GM23248 (cell line): ENCODE measurements at regions not wholly inside any gene's neighbourhood (a gene's known extent, or its start where the extent isn't known, plus 50 kb on each side); places are given as distances from the start of the nearest gene placed in this dataset.

Experiments used
- DNase-seq: peaks from one replicate; pipeline ENCODE4 v3.0.0-alpha.2; 2015
- H2AFZ ChIP-seq: fragments of 200-600 bp; sonication (generic); 2 replicates; pipeline ENCODE4 v1.6.1; 2016; ENCODE audit warnings: antibody characterized with exemption
- H3F3A ChIP-seq: fragments of 200-600 bp; sonication (generic); 2 replicates; pipeline ENCODE4 v1.6.1; 2016; ENCODE audit warnings: mild to moderate bottlenecking, antibody characterized with exemption, mixed run types; ENCODE audit not compliant: insufficient read depth
- H3K27ac ChIP-seq: fragments of 200-600 bp; sonication (generic); 2 replicates; pipeline ENCODE4 v1.5.1; 2016; ENCODE audit warnings: mild to moderate bottlenecking
- H3K27me3 ChIP-seq: fragments of 200-600 bp; sonication (generic); replicated peaks from 2 replicates; pipeline ENCODE4 v1.6.1; 2016; ENCODE audit warnings: mild to moderate bottlenecking; ENCODE audit not compliant: insufficient read depth
- H3K36me3 ChIP-seq: fragments of 200-600 bp; sonication (generic); 2 replicates; pipeline ENCODE4 v1.6.1; 2016; ENCODE audit warnings: low read depth, mild to moderate bottlenecking
- H3K4me1 ChIP-seq: fragments of 200-600 bp; sonication (generic); 2 replicates; pipeline ENCODE4 v1.6.1; 2016; ENCODE audit warnings: mild to moderate bottlenecking; ENCODE audit not compliant: insufficient read depth
- H3K4me2 ChIP-seq: fragments of 200-600 bp; sonication (generic); one replicate; pipeline ENCODE4 v1.6.1; 2016; ENCODE audit warnings: mild to moderate bottlenecking; ENCODE audit not compliant: unreplicated experiment
- H3K4me3 ChIP-seq: fragments of 200-600 bp; sonication (generic); 2 replicates; pipeline ENCODE4 v1.5.1; 2016; ENCODE audit warnings: mild to moderate bottlenecking
- H3K79me2 ChIP-seq: fragments of 200-600 bp; sonication (generic); 2 replicates; pipeline ENCODE4 v1.6.1; 2016; ENCODE audit warnings: mild to moderate bottlenecking; ENCODE audit not compliant: insufficient read depth
- H3K9ac ChIP-seq: fragments of 200-600 bp; sonication (generic); 2 replicates; pipeline ENCODE4 v1.6.1; 2016; ENCODE audit warnings: mild to moderate bottlenecking
- H3K9me2 ChIP-seq: fragments of 200-600 bp; sonication (generic); 2 replicates; pipeline ENCODE4 v1.6.1; 2016; ENCODE audit warnings: mixed run types, mild to moderate bottlenecking, moderate library complexity; ENCODE audit not compliant: insufficient read depth
- H3K9me3 ChIP-seq: fragments of 200-600 bp; sonication (generic); one replicate; pipeline ENCODE4 v1.6.1; 2017; ENCODE audit warnings: low read depth
- H4K20me1 ChIP-seq: fragments of 200-600 bp; sonication (generic); 2 replicates; pipeline ENCODE4 v1.6.0; 2016; ENCODE audit not compliant: insufficient read depth
- EZH2 ChIP-seq: fragments of 200-600 bp; sonication (generic); IDR thresholded peaks from 2 replicates; pipeline ENCODE4 v1.6.1; 2018; ENCODE audit warnings: antibody characterized with exemption, mild to moderate bottlenecking; ENCODE audit not compliant: insufficient read depth, poor library complexity, severe bottlenecking
- EZH2phosphoT487 ChIP-seq: fragments of 200-600 bp; sonication (generic); IDR thresholded peaks from 2 replicates; pipeline ENCODE4 v1.6.1; 2018; ENCODE audit warnings: antibody characterized with exemption, moderate library complexity, mild to moderate bottlenecking, low read depth; ENCODE audit not compliant: insufficient read depth
- WGBS, 2 experiments: methylation state at CpG; one replicate each; pipeline ENCODE4 v1.1.6; 2015 to 2017; ENCODE audit warnings: low lambda C conversion rate in 2 of 2, low coverage in 1 of 2; ENCODE audit errors: missing lambda C conversion rate in 2 of 2; 5-methylcytosine and 5-hydroxymethylcytosine counted together
- in situ Hi-C: fragments of 300-500 bp; cut with MboI; formaldehyde crosslinking; loops from 2 replicates; pipeline ENCODE4 v1.15.0; 2020

DNA sequence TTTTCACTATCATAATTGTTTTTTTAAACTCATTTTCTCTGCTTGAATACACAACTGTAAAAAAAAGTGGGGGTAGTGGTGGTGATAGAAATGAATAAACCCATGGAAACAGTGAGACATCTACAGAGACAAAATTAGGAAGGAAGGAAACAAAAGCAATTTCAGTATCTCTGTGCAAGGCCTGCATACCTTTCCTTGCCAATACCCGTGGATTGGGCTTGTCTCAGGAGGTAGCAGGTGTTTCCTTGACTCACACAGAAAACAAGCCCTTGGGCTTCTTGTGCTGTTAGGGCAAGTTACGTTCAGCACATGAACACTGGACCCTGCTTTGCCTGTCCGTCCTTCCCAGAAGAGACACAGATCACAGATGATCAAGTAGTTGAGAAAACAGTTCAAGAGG, 372.2 kb downstream of the ZSWIM6 start:
- H3K9me3 ChIP-seq = no peaks in the 10 kb centered on the region
- 23 to 27% methylated on average over 3 of the region's 3 CpGs for WGBS, 2 experiments
- no peak overlapping the region for H3K4me2 ChIP-seq
- no peak overlapping the region for H3K9ac ChIP-seq
- H4K20me1 ChIP-seq = no peaks in the 10 kb centered on the region
- no peaks in the 10 kb centered on the region for H3K4me1 ChIP-seq
- H3K27me3 ChIP-seq = peaks cover 20% of the 10 kb centered on the region; the same call in 1 of the 2 replicates
- no peaks in the 10 kb centered on the region for H3K9me2 ChIP-seq
- in situ Hi-C loops = no loop called here
- no peak overlapping the region for H2AFZ ChIP-seq
- no peak for DNase-seq
- H3K27ac ChIP-seq = no peak overlapping the region
- no peaks in the 10 kb centered on the region for H3K79me2 ChIP-seq
- H3K4me3 ChIP-seq = no peak overlapping the region
- no peak for TF ChIP-seq EZH2phosphoT487
- no peak for TF ChIP-seq EZH2
- H3K36me3 ChIP-seq = no peaks in the 10 kb centered on the region
- no peaks in the 10 kb centered on the region for H3F3A ChIP-seq

DNA sequence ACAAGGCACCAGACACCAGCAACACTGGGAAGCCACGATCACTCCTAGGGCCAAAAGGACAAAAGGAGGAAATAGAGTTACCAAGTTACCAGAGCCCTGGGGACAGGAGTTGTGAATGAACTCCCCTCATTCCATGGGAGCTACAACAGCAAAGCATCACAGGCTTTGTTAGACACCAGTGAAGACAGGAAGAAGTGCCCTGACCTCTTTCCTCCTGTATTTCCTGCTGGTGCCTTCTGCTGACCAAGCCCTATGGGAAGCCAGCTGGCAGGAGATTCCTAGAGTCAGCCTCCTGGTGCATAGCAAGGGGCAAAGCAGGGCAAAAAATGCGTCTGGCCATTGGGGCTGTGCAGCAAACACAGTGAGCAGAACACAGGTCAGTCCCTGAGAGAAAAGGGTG, 374.7 kb downstream of the ZSWIM6 start:
- Histone ChIP-seq H2AFZ (no peak overlapping the region), H3K4me2 (no peak overlapping the region), H3K4me3 (no peak overlapping the region), H3K27ac (no peak overlapping the region), H3K4me1 (no peaks in the 10 kb centered on the region), H3K36me3 (no peaks in the 10 kb centered on the region), H3K9me2 (no peaks in the 10 kb centered on the region), H3F3A (no peaks in the 10 kb centered on the region), H4K20me1 (no peaks in the 10 kb centered on the region), H3K9ac (no peak overlapping the region), H3K79me2 (no peaks in the 10 kb centered on the region), H3K27me3 (peaks cover 17% of the 10 kb centered on the region; the same call in 1 of the 2 replicates), H3K9me3 (no peaks in the 10 kb centered on the region)
- TF ChIP-seq EZH2 = no peak
- TF ChIP-seq EZH2phosphoT487 = no peak
- in situ Hi-C loops = no loop called here
- 23 to 36% methylated on average over 2 of the region's 2 CpGs for WGBS, 2 experiments
- no peak for DNase-seq

DNA sequence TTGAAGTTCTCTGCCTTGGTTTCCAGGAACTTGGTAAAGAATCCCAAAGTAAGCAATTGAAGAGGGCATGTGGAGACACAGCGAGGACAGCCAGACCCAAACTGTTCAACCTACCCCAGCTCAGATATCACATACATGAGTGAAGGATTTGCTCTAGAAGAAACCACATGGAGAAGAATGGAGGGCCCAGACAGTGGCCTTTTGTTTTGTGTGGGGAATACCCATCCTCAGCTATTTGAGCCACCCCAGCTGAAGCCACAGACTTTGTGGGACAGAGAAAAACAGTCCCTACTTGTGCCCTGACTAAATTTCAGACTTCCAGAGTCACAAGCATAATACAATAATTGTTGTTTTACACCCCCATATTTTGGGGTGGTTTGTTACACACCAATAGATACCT, 387.1 kb downstream of the ZSWIM6 start:
- Histone ChIP-seq H3K4me3 (no peak overlapping the region), H3K9me2 (no peaks in the 10 kb centered on the region), H3K36me3 (no peaks in the 10 kb centered on the region), H3K27ac (no peak overlapping the region), H3K9me3 (no peaks in the 10 kb centered on the region), H3F3A (no peaks in the 10 kb centered on the region), H4K20me1 (no peaks in the 10 kb centered on the region), H3K27me3 (peaks cover 7% of the 10 kb centered on the region), H3K4me1 (no peaks in the 10 kb centered on the region), H3K9ac (no peak overlapping the region), H3K79me2 (no peaks in the 10 kb centered on the region), H2AFZ (no peak overlapping the region), H3K4me2 (no peak overlapping the region)
- DNase-seq = no peak
- in situ Hi-C loops = no loop called here
- WGBS, 2 experiments = 15 to 38% methylated on average over 1 of the region's 1 CpG
- TF ChIP-seq EZH2phosphoT487 = no peak

DNA sequence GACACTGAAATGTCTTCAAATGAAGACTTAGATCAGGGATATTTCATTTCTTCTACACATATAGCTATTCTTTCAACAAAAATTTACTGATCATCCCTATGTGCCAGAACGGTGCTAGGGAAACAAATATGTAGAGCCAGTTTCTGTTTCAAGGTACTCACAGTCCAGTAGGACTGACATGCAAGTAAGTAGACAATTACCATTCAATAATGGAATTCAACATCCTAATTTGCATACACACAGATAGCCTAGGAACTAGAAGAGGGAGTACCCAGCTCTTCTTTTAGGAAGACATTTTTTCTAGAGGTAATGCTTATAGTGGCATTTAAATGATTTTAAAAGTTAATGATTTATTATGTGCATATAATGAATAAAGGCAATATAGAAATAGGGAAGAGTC, 388.8 kb downstream of the ZSWIM6 start:
- Histone ChIP-seq H3K79me2 (no peaks in the 10 kb centered on the region), H3K36me3 (no peaks in the 10 kb centered on the region), H3K27ac (no peak overlapping the region), H4K20me1 (no peaks in the 10 kb centered on the region), H3K27me3 (peaks cover 10% of the 10 kb centered on the region), H3K9me3 (no peaks in the 10 kb centered on the region), H3F3A (no peaks in the 10 kb centered on the region), H3K4me1 (no peaks in the 10 kb centered on the region), H3K4me2 (no peak overlapping the region), H3K9me2 (no peaks in the 10 kb centered on the region), H2AFZ (no peak overlapping the region), H3K9ac (no peak overlapping the region), H3K4me3 (no peak overlapping the region)
- 15% methylated on average over 1 of the region's 1 CpG for WGBS, 2 experiments
- in situ Hi-C loops = no loop called here
- no peak for TF ChIP-seq EZH2phosphoT487
- TF ChIP-seq EZH2 = no peak
- no peak for DNase-seq

DNA sequence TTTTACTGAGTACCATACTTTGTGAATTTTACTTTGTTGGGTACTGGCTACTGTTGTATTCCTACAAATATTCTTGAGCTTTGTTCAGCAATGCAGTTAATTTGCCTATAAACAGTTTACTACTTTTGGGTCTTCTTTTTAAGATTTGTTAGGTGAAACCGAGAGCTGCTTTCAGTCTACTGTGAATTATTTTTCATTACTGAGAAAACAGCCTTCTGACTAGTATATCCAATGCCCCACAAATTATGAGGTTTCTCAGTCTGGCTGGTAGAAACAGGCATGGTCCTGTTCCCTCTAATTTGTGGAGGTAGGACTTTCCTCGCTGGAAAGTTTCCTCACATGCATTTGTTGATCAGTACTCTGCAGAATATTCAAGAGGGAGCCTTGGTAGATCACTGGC, 392.0 kb downstream of the ZSWIM6 start:
- Histone ChIP-seq H3K27me3 (peaks cover 7% of the 10 kb centered on the region; the same call in 1 of the 2 replicates), H3K4me1 (no peaks in the 10 kb centered on the region), H3K36me3 (no peaks in the 10 kb centered on the region), H3K4me2 (no peak overlapping the region), H3F3A (no peaks in the 10 kb centered on the region), H3K4me3 (no peak overlapping the region), H3K9me2 (no peaks in the 10 kb centered on the region), H3K27ac (no peak overlapping the region), H2AFZ (no peak overlapping the region), H3K9me3 (no peaks in the 10 kb centered on the region), H3K79me2 (no peaks in the 10 kb centered on the region), H4K20me1 (no peaks in the 10 kb centered on the region), H3K9ac (no peak overlapping the region)
- in situ Hi-C loops = no loop called here
- no peak for TF ChIP-seq EZH2phosphoT487
- no peak for TF ChIP-seq EZH2
- WGBS, 2 experiments = 33% methylated on average over 2 of the region's 2 CpGs
- DNase-seq = no peak
